GM12878 (cell line): ENCODE measurements at regions not wholly inside any gene's neighbourhood (a gene's known extent, or its start where the extent isn't known, plus 50 kb on each side); places are given as distances from the start of the nearest gene placed in this dataset.

Experiments used
- ATAC-seq: fragments of 200-7000 bp; cut with Tn5 transposase; 3 replicates; pipeline ENCODE4 v1.9.1; 2020; ENCODE audit warnings: mild to moderate bottlenecking, moderate library complexity
- BruUV-seq: library from RNA; stranded (reverse); fragments of 400-500 nt; replicated peaks from 2 replicates; lab custom pipeline; 2021; lab: Mats Ljungman, UMichigan
- CTCF ChIA-PET: fragments of 300-600 bp; sonication (Branson Sonifier 250); formaldehyde crosslinking; extraction: SDS; loops from one replicate; lab custom pipeline; 2021; ENCODE audit warnings: inconsistent platforms; lab: Yijun Ruan, JAX
- POLR2A ChIA-PET: fragments of 350-600 bp; formaldehyde crosslinking; extraction: SDS; loops from one replicate; lab custom pipeline; 2021; ENCODE audit warnings: inconsistent platforms; lab: Charles Lee
- RAD21 ChIA-PET: fragments of 300-600 bp; sonication (Branson Sonifier 250); formaldehyde crosslinking; loops from one replicate; lab custom pipeline; 2023; ENCODE audit warnings: antibody characterized with exemption; ENCODE audit not compliant: unreplicated experiment; lab: Charles Lee
- SMC1A ChIA-PET: fragments of 300-600 bp; sonication (Branson Sonifier 250); formaldehyde crosslinking; loops from one replicate; lab custom pipeline; 2023; ENCODE audit not compliant: unreplicated experiment, uncharacterized antibody; lab: Charles Lee
- DNase-seq: peaks from one replicate; pipeline ENCODE4 v3.0.0-alpha.2; 2011; ENCODE audit warnings: low read depth, low spot score
- FAIRE-seq: peaks from 3 replicates; lab custom pipeline; 2011; peaks lifted over from hg19 to GRCh38; lab: Jason Lieb, UNC
- H2AFZ ChIP-seq: 2 replicates; pipeline ENCODE4 v1.6.0; 2011; ENCODE audit warnings: low read depth, low read length, control low read depth; ENCODE audit not compliant: control insufficient read depth
- H3K27ac ChIP-seq: 2 replicates; pipeline ENCODE4 v1.5.1; 2011; ENCODE audit warnings: control low read depth; ENCODE audit not compliant: control insufficient read depth, insufficient read depth
- H3K27me3 ChIP-seq, 2 experiments: replicated peaks in 1 of 2; 2 replicates each; pipeline versions ENCODE4 v1.6.0 to v1.6.1; 2011; ENCODE audit warnings: low read length in 1 of 2; ENCODE audit not compliant: control insufficient read depth in 2 of 2, insufficient read depth in 2 of 2
- H3K36me3 ChIP-seq, 2 experiments: 2 replicates each; pipeline ENCODE4 v1.5.1; 2011; ENCODE audit warnings: low read length in 1 of 2; ENCODE audit not compliant: control insufficient read depth in 2 of 2, insufficient read depth in 2 of 2
- H3K4me1 ChIP-seq: 2 replicates; pipeline ENCODE4 v1.6.1; 2011; ENCODE audit warnings: mild to moderate bottlenecking, low read length, moderate library complexity, mixed read lengths; ENCODE audit not compliant: control insufficient read depth, insufficient read depth
- H3K4me2 ChIP-seq: 2 replicates; pipeline ENCODE4 v1.6.0; 2011; ENCODE audit warnings: control low read depth; ENCODE audit not compliant: control insufficient read depth, insufficient read depth
- H3K4me3 ChIP-seq: fragments of 200-600 bp; sonication (generic); 2 replicates; pipeline ENCODE4 v1.5.1; 2016
- H3K79me2 ChIP-seq: 2 replicates; pipeline ENCODE4 v1.6.0; 2011; ENCODE audit warnings: low read length; ENCODE audit not compliant: control insufficient read depth, insufficient read depth
- H3K9ac ChIP-seq: 2 replicates; pipeline ENCODE4 v1.8.0; 2011; ENCODE audit warnings: low read length, control low read depth, mixed read lengths; ENCODE audit not compliant: control insufficient read depth, insufficient read depth
- H3K9me3 ChIP-seq: replicated peaks from 3 replicates; pipeline ENCODE4 v1.5.1; 2011; ENCODE audit warnings: mild to moderate bottlenecking, low read length; ENCODE audit not compliant: control insufficient read depth, insufficient read depth
- H4K20me1 ChIP-seq: 2 replicates; pipeline ENCODE4 v1.6.0; 2011; ENCODE audit not compliant: control insufficient read depth, insufficient read depth
- GATAD2B ChIP-seq: fragments of 450-650 bp; conservative IDR thresholded peaks from 2 replicates; pipeline ENCODE4 v1.6.1; 2017; ENCODE audit warnings: low read depth, mild to moderate bottlenecking, moderate library complexity
- MXI1 ChIP-seq: fragments of 150-350 bp; IDR thresholded peaks from 2 replicates; pipeline ENCODE4 v1.6.1; 2011; ENCODE audit warnings: low read depth, mild to moderate bottlenecking, inconsistent platforms, low read length, improper control_type of control experiment
- NFXL1 ChIP-seq: fragments of 450-650 bp; IDR thresholded peaks from 2 replicates; pipeline ENCODE4 v1.6.1; 2017; ENCODE audit warnings: antibody characterized with exemption, mild to moderate bottlenecking, borderline replicate concordance
- SPI1 ChIP-seq: IDR thresholded peaks from 2 replicates; pipeline ENCODE4 v1.6.1; 2011; ENCODE audit warnings: low read depth, mild to moderate bottlenecking, low read length, moderate library complexity, borderline replicate concordance; ENCODE audit not compliant: insufficient read depth
- TAF1 ChIP-seq: IDR thresholded peaks from 2 replicates; pipeline ENCODE4 v1.6.1; 2011; ENCODE audit warnings: mild to moderate bottlenecking, low read depth, low read length, borderline replicate concordance
- TBL1XR1 ChIP-seq: IDR thresholded peaks from 2 replicates; pipeline ENCODE4 v1.6.1; 2012; ENCODE audit warnings: low read depth, low read length, improper control_type of control experiment
- WGBS: methylation state at CpG from one replicate; pipeline ENCODE4 v1.1.6; 2016; ENCODE audit warnings: low lambda C conversion rate; ENCODE audit not compliant: insufficient replicate concordance, insufficient coverage; ENCODE audit errors: missing lambda C conversion rate; 5-methylcytosine and 5-hydroxymethylcytosine counted together
- in situ Hi-C: fragments of 300-500 bp; cut with MboI; formaldehyde crosslinking; loops from 9 replicates; pipeline ENCODE4 v1.14.3; 2018; ENCODE audit warnings: mixed read lengths
- intact Hi-C: fragments of 100-400 bp; cut with micrococcal nuclease; formaldehyde crosslinking; loops from one replicate; pipeline ENCODE4 v1.14.2; 2022; ENCODE audit not compliant: unreplicated experiment
- TF ChIP-seq, protein P1 (sequence below): fragments of 450-650 bp; IDR thresholded peaks from 2 replicates; pipeline ENCODE4 v1.6.1; 2014; ENCODE audit warnings: mild to moderate bottlenecking

GRCh38 chr1:25067518-25068251, 137.6 kb upstream of the RUNX3 start:
- ChIA-PET RAD21 (interaction anchor here (0.6 kb wide), 1 partner anchor 45 kb away, joined by 3 read pairs; no protein-coding TSS in a partner anchor), SMC1A (no interaction called here), CTCF (interaction anchor here (1.1 to 1.5 kb wide), 2 partner anchors 24 to 36 kb away, joined by 3 to 4 read pairs; no protein-coding TSS in a partner anchor), POLR2A (interaction anchor here (0.5 kb wide), 1 partner anchor 281 kb away, joined by 4 read pairs; no protein-coding TSS in a partner anchor)
- in situ Hi-C loops (no loop called here), intact Hi-C loops (no loop called here)
- BruUV-seq = no TSS peak
- Histone ChIP-seq H3K27me3 (no peaks in the 10 kb centered on the region; a peak in 2 of 4 replicates), H3K9me3 (no peaks in the 10 kb centered on the region; the same call in 2 of the 3 replicates), H3K27ac (no peak overlapping the region), H3K79me2 (no peaks in the 10 kb centered on the region), H3K9ac (no peak overlapping the region), H3K4me3 (no peak overlapping the region), H3K36me3 (no peaks in the 10 kb centered on the region), H2AFZ (no peak overlapping the region), H4K20me1 (peaks cover 2% of the 10 kb centered on the region; the same call in 1 of the 2 replicates), H3K4me2 (no peak overlapping the region), H3K4me1 (peaks cover 6% of the 10 kb centered on the region; the same call in 1 of the 2 replicates)
- DNase-seq = no peak
- FAIRE-seq = no peak
- TF ChIP-seq TAF1 = no peak
- 50% methylated on average over 8 of the region's 9 CpGs for WGBS
- ATAC-seq = no peak

- Histone ChIP-seq H3K4me2 (no peak overlapping the region), H3K4me3 (no peak overlapping the region), H3K27ac (no peak overlapping the region), H3K79me2 (no peaks in the 10 kb centered on the region), H3K4me1 (peaks cover 6% of the 10 kb centered on the region; the same call in 1 of the 2 replicates), H3K27me3 (no peaks in the 10 kb centered on the region; a peak in 2 of 4 replicates), H3K36me3 (no peaks in the 10 kb centered on the region), H4K20me1 (peaks cover 2% of the 10 kb centered on the region; the same call in 1 of the 2 replicates), H3K9ac (no peak overlapping the region), H3K9me3 (no peaks in the 10 kb centered on the region; the same call in 2 of the 3 replicates), H2AFZ (no peak overlapping the region)
- CTCF ChIA-PET = interaction anchor here (1.5 to 3.4 kb wide), 3 partner anchors 23 to 169 kb away, joined by 4 to 13 read pairs (median 4); no protein-coding TSS in a partner anchor
- TF ChIP-seq, protein P1, sequence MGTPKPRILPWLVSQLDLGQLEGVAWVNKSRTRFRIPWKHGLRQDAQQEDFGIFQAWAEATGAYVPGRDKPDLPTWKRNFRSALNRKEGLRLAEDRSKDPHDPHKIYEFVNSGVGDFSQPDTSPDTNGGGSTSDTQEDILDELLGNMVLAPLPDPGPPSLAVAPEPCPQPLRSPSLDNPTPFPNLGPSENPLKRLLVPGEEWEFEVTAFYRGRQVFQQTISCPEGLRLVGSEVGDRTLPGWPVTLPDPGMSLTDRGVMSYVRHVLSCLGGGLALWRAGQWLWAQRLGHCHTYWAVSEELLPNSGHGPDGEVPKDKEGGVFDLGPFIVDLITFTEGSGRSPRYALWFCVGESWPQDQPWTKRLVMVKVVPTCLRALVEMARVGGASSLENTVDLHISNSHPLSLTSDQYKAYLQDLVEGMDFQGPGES = no peak
- TF ChIP-seq TBL1XR1 (no peak), MXI1 (no peak), NFXL1 (no peak), SPI1 (no peak), GATAD2B (no peak)
- no peak for ATAC-seq
- RAD21 ChIA-PET = no interaction called here
- WGBS = 37% methylated on average over 12 of the region's 12 CpGs
- FAIRE-seq = no peak
- SMC1A ChIA-PET = no interaction called here
- POLR2A ChIA-PET = interaction anchor here (0.5 kb wide), 1 partner anchor 281 kb away, joined by 4 read pairs; no protein-coding TSS in a partner anchor
- DNase-seq = no peak
- intact Hi-C loops = no loop called here
- BruUV-seq = no TSS peak
- in situ Hi-C loops = no loop called here
Measured at GRCh38 chr1:25066731-25067517, 136.8 kb upstream of the RUNX3 start.
